SH-SY5Y (cell line): ENCODE measurements at regions not wholly inside any gene's neighbourhood (a gene's known extent, or its start where the extent isn't known, plus 50 kb on each side); places are given as distances from the start of the nearest gene placed in this dataset.

Experiments
- GATA2 ChIP-seq: IDR thresholded peaks from 2 replicates; pipeline ENCODE4 v1.6.1; 2011; ENCODE audit warnings: mild to moderate bottlenecking, low read depth, low read length
- GATA3 ChIP-seq: IDR thresholded peaks from 2 replicates; pipeline ENCODE4 v1.6.1; 2011; ENCODE audit warnings: low read depth, mild to moderate bottlenecking, low read length, moderate library complexity

DNA sequence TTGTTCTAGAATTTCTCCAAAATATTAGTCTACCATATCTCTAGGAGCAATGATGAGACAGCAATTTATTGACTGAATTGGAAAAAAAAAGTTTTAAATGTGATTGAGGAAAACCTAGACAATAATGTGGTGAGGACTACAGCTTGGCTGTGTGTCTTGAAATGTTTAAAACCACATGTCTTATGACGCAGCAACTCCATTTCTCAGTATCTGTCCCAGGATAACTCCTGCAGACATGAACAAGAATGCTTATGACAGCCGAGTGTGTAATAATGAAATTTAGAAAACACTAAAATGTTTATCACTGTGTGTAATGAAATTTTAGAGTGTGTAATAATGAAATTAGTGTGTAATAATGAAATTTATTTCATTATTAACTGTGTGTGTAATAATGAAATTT is 254.1 kb upstream of the DAPK1 start:
- TF ChIP-seq GATA2 (no peak), GATA3 (no peak)
